ENCODE measurements at regions not wholly inside any gene's neighbourhood (a gene's known extent, or its start where the extent isn't known, plus 50 kb on each side); places are given as distances from the start of the nearest gene placed in this dataset.

- Histone ChIP-seq H2BK15ac (ENCODE audit: low read length) (no peak overlapping the region), H3K18ac (ENCODE audit: low read length) (no peak overlapping the region), H3K79me1 (ENCODE audit: low read depth, low read length) (no peaks in the 10 kb centered on the region), H2BK12ac (ENCODE audit: low read length) (no peak overlapping the region), H2AK5ac (ENCODE audit: low read depth, low read length) (no peak overlapping the region), H3K4me3 (ENCODE audit: low read length in 2 of 2) (no peak overlapping the region), H4K8ac (ENCODE audit: low read depth, low read length) (no peak overlapping the region), H3K23ac (ENCODE audit: low read depth, low read length, poor library complexity) (no peak overlapping the region), H2BK5ac (ENCODE audit: low read length) (no peak overlapping the region), H3K27ac (replicated peaks; ENCODE audit: low read length) (no peak overlapping the region), H3K27me3 (ENCODE audit: control insufficient read depth in 3 of 3, insufficient read depth in 3 of 3, low read depth in 1 of 3, low read length in 3 of 3) (peaks cover 0 to 11% (median 0%) of the 10 kb centered on the region in 3 experiments), H3K9ac (ENCODE audit: low read depth, low read length, poor library complexity) (no peak overlapping the region), H3K36me3 (replicated peaks in 1 of 2; ENCODE audit: control insufficient read depth in 2 of 2, insufficient read depth in 2 of 2, low read length in 2 of 2) (no peaks in the 10 kb centered on the region), H4K91ac (ENCODE audit: low read depth, low read length, poor library complexity) (no peak overlapping the region), H2AFZ (ENCODE audit: low read length) (no peak overlapping the region), H3K4me1 (ENCODE audit: control insufficient read depth in 2 of 2, insufficient read depth in 1 of 2, low read depth in 1 of 2, low read length in 2 of 2) (peaks cover 9 to 28% of the 10 kb centered on the region in 2 donors), H3K4me2 (ENCODE audit: insufficient read depth, low read length, poor library complexity, severe bottlenecking) (no peak overlapping the region), H3K9me3 (replicated peaks in 1 of 2; ENCODE audit: control insufficient read depth in 2 of 2, insufficient read depth in 1 of 2, low read depth in 1 of 2, low read length in 2 of 2) (no peaks in the 10 kb centered on the region), H3K14ac (ENCODE audit: low read length) (no peak overlapping the region), H3K4ac (ENCODE audit: low read length) (no peak overlapping the region), H2BK120ac (ENCODE audit: low read depth, low read length) (no peak overlapping the region)
- no CpG with 5 or more reads among the region's 8 CpGs for WGBS, 2 donors (ENCODE audit: extremely low coverage in 2 of 2, insufficient read length in 2 of 2, insufficient replicate concordance in 1 of 2)
- peak; percentile 29 for DNase-seq (ENCODE audit: low spot score)
Measured at GRCh38 chr3:55128225-55128823, 200.5 kb upstream of the LRTM1 start.

GRCh38 chr3:55127565-55127964 is 199.7 kb upstream of the LRTM1 start:
- Histone ChIP-seq H3K4me3 (ENCODE audit: low read length in 2 of 2) (no peak overlapping the region), H2BK5ac (ENCODE audit: low read length) (no peak overlapping the region), H2BK120ac (ENCODE audit: low read depth, low read length) (no peak overlapping the region), H3K36me3 (replicated peaks in 1 of 2; ENCODE audit: control insufficient read depth in 2 of 2, insufficient read depth in 2 of 2, low read length in 2 of 2) (no peaks in the 10 kb centered on the region), H3K27ac (replicated peaks; ENCODE audit: low read length) (peak overlapping the region; percentile 38), H2AFZ (ENCODE audit: low read length) (no peak overlapping the region), H2BK12ac (ENCODE audit: low read length) (no peak overlapping the region), H3K4me1 (ENCODE audit: control insufficient read depth in 2 of 2, insufficient read depth in 1 of 2, low read depth in 1 of 2, low read length in 2 of 2) (peaks cover 9 to 28% of the 10 kb centered on the region in 2 donors), H4K91ac (ENCODE audit: low read depth, low read length, poor library complexity) (no peak overlapping the region), H4K8ac (ENCODE audit: low read depth, low read length) (no peak overlapping the region), H3K4ac (ENCODE audit: low read length) (no peak overlapping the region), H3K9me3 (replicated peaks in 1 of 2; ENCODE audit: control insufficient read depth in 2 of 2, insufficient read depth in 1 of 2, low read depth in 1 of 2, low read length in 2 of 2) (no peaks in the 10 kb centered on the region), H3K14ac (ENCODE audit: low read length) (no peak overlapping the region), H3K23ac (ENCODE audit: low read depth, low read length, poor library complexity) (no peak overlapping the region), H3K79me1 (ENCODE audit: low read depth, low read length) (no peaks in the 10 kb centered on the region), H2BK15ac (ENCODE audit: low read length) (no peak overlapping the region), H3K4me2 (ENCODE audit: insufficient read depth, low read length, poor library complexity, severe bottlenecking) (peak overlapping the region; percentile 28), H3K27me3 (ENCODE audit: control insufficient read depth in 3 of 3, insufficient read depth in 3 of 3, low read depth in 1 of 3, low read length in 3 of 3) (peaks cover 0 to 11% (median 0%) of the 10 kb centered on the region in 3 experiments), H2AK5ac (ENCODE audit: low read depth, low read length) (no peak overlapping the region), H3K18ac (ENCODE audit: low read length) (no peak overlapping the region), H3K9ac (ENCODE audit: low read depth, low read length, poor library complexity) (no peak overlapping the region)
- no CpG with 5 or more reads among the region's 4 CpGs for WGBS, 2 donors (ENCODE audit: extremely low coverage in 2 of 2, insufficient read length in 2 of 2, insufficient replicate concordance in 1 of 2)
- peak; percentile 85 for DNase-seq (ENCODE audit: low spot score)

- peaks cover 13 to 18% of the 10 kb centered on the region in 2 donors for H3K4me1 ChIP-seq (ENCODE audit: control insufficient read depth in 2 of 2, insufficient read depth in 1 of 2, low read depth in 1 of 2, low read length in 2 of 2)
- no peak overlapping the region for H2BK15ac ChIP-seq (ENCODE audit: low read length)
- H3K27ac ChIP-seq (replicated peaks; ENCODE audit: low read length): no peak overlapping the region
- no peak overlapping the region for H2BK5ac ChIP-seq (ENCODE audit: low read length)
- no peak overlapping the region for H3K14ac ChIP-seq (ENCODE audit: low read length)
- no peak overlapping the region for H3K23ac ChIP-seq (ENCODE audit: low read depth, low read length, poor library complexity)
- H3K4ac ChIP-seq (ENCODE audit: low read length): no peak overlapping the region
- no peaks in the 10 kb centered on the region for H3K27me3 ChIP-seq (ENCODE audit: control insufficient read depth in 3 of 3, insufficient read depth in 3 of 3, low read depth in 1 of 3, low read length in 3 of 3)
- H3K4me2 ChIP-seq (ENCODE audit: insufficient read depth, low read length, poor library complexity, severe bottlenecking): no peak overlapping the region
- no peak overlapping the region for H3K18ac ChIP-seq (ENCODE audit: low read length)
- no peaks in the 10 kb centered on the region for H3K9me3 ChIP-seq (replicated peaks in 1 of 2; ENCODE audit: control insufficient read depth in 2 of 2, insufficient read depth in 1 of 2, low read depth in 1 of 2, low read length in 2 of 2)
- WGBS, 2 donors (ENCODE audit: extremely low coverage in 2 of 2, insufficient read length in 2 of 2, insufficient replicate concordance in 1 of 2): no CpG with 5 or more reads among the region's 4 CpGs
- no peaks in the 10 kb centered on the region for H3K36me3 ChIP-seq (replicated peaks in 1 of 2; ENCODE audit: control insufficient read depth in 2 of 2, insufficient read depth in 2 of 2, low read length in 2 of 2)
- no peak overlapping the region for H3K4me3 ChIP-seq (ENCODE audit: low read length in 2 of 2)
- no peak overlapping the region for H3K9ac ChIP-seq (ENCODE audit: low read depth, low read length, poor library complexity)
- H2AFZ ChIP-seq (ENCODE audit: low read length): no peak overlapping the region
- H4K8ac ChIP-seq (ENCODE audit: low read depth, low read length): no peak overlapping the region
- H2AK5ac ChIP-seq (ENCODE audit: low read depth, low read length): no peak overlapping the region
- no peak overlapping the region for H4K91ac ChIP-seq (ENCODE audit: low read depth, low read length, poor library complexity)
- no peak for DNase-seq (ENCODE audit: low spot score)
- no peak overlapping the region for H2BK12ac ChIP-seq (ENCODE audit: low read length)
- H2BK120ac ChIP-seq (ENCODE audit: low read depth, low read length): no peak overlapping the region
- H3K79me1 ChIP-seq (ENCODE audit: low read depth, low read length): no peaks in the 10 kb centered on the region
Measured at GRCh38 chr3:55124371-55124770, 196.5 kb upstream of the LRTM1 start.

All from neuronal stem cell (in vitro differentiated cells).